CD4-positive, alpha-beta T cell treated with Interleukin-15 for 1 hour (primary cell): ENCODE measurements at regions not wholly inside any gene's neighbourhood (a gene's known extent, or its start where the extent isn't known, plus 50 kb on each side); places are given as distances from the start of the nearest gene placed in this dataset.
"Not testable (repeated sequence)": the region's sequence is repeated elsewhere in the genome, so short reads cannot be mapped to it uniquely, and the experiment has no call there.

Experiments
- DNase-seq: peaks from one replicate; pipeline ENCODE4 v3.0.0-alpha.2; 2020

DNA sequence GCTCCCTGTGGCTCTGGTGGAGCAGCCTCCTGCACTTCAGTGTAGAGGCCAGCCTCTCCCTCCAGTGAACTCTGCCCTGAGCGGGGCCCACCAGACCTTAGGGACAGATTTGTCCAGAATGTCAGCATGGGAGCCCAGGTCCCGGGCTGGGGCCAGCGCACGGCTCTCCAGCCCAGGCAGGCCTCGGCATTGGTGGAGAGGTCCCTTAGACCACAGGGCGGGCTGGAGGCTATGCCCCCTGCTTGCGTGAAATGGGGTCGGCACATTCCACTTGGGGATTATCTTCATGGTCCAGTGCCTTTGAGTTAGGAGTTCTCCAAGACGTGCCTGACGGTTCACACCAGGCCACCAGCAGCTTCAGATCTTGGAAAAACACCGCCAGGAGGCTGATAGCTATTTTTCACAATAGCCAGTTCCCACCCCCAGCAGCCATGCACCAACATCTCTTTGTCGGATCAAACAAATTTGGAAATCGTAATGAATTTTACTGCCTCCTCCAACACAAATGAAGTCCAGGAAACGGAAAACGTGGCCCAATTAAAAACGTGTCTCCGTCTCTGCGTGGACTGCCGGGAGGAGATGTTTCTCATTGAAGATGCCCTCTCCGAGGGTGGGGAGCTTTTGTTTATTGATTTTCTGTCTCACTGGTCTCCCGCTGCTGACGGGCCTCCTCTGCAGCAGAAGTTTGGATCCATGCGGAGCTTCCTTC is 110.0 kb upstream of the CIBAR2 start:
- DNase-seq, result no peak

DNA sequence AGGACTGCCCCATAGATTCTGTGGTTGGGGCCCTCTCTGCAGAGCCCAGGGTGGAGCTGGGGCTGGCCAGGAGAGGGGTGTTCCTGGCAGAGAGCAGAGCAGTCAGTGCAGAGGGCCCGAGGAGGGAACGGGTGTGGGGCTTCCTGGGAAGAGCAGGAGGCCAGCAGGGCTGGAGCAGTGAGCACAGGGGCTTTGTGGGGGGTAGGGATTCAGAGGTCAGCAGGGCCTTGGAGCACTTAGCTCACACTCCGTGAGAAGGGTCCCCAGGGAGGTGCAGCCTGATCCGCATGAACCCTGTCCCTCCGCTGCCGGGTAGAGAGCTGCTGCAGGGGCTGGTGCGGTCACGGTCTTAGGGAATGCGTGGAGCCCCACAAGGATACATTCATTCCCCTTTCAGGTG is 113.0 kb upstream of the CIBAR2 start:
- no peak for DNase-seq

DNA sequence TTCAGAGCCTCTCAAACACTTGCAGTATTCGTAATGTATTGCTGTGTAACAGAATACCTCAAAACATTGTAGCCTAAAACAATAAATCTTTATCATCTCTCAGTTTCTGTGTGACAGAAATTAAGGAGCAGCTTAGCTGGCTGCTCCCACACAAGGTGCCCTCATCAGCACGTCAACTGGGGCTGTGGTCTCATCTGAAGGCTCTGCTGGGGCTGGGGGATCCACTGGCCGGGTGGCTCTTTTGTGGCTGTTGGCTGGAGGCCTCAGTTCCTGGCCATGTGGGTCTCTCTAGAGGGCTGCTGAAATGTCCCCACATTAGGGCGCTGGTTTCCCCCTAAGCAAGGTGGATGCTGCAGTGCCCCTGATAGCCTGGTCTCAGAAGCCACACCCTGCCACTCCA is 113.4 kb upstream of the CIBAR2 start:
- no peak for DNase-seq

GRCh38 chr16:85227084-85227945 is 115.0 kb upstream of the CIBAR2 start:
- no peak for DNase-seq

GRCh38 chr16:85227946-85228862 is 115.9 kb upstream of the CIBAR2 start:
- no peak for DNase-seq

DNA sequence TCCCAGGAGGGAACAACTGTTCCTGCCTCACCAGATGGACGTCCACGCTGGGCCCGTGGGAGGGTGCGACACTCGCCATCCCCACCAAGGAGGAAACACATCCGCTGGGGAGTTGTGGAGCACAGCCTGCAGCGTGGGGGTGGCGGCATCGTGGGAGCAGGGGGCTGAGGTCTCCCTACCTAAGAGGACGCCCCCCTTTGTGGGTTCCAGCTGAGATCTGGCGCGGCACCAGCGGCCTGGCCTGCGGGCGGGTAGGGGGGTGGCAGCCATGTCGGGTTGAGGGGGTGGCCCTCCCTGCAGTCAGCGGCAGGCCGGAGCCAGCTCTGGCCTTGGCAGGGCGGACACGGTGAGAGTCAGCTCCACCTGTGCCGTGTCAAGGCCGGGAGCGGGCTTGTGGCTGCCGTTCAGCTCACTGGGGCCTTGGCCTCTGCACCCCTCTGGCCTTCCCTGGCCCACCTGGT is 116.7 kb upstream of the CIBAR2 start:
- DNase-seq, result no peak

DNA sequence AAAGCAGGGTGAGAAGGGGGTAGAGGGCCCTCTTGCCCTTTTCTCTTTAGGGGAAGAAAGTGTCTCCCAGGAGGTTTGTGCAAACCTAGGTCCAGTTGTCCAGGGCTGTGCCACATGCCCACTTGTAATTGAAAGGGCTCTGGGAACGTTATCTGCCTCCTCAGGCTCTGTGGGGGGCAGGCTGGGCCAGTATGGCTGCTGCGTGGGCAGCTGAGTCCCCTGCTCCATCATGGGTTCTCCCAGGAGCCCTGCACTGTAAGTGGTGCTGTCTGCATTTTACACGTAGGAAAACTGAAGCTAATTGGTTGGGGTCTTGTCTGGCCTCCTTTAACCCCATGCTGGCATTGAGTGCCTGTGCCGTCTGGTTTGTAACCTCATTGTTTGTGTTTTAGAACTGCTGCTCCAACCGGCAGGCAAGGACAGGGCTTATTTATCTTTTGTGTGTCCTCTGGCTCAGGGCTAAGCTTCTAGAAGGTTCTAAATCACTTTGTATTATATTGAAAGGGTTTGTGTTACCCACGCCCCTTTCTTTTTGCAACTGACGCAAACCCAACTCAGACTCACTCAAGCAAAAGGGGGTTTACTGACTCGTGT is 117.7 kb upstream of the CIBAR2 start:
- no peak for DNase-seq

GRCh38 chr16:85230764-85231383 is 118.6 kb upstream of the CIBAR2 start:
- DNase-seq, result not testable (repeated sequence)

- no peak for DNase-seq
Measured at GRCh38 chr16:85231959-85232358, 119.7 kb upstream of the CIBAR2 start.

DNA sequence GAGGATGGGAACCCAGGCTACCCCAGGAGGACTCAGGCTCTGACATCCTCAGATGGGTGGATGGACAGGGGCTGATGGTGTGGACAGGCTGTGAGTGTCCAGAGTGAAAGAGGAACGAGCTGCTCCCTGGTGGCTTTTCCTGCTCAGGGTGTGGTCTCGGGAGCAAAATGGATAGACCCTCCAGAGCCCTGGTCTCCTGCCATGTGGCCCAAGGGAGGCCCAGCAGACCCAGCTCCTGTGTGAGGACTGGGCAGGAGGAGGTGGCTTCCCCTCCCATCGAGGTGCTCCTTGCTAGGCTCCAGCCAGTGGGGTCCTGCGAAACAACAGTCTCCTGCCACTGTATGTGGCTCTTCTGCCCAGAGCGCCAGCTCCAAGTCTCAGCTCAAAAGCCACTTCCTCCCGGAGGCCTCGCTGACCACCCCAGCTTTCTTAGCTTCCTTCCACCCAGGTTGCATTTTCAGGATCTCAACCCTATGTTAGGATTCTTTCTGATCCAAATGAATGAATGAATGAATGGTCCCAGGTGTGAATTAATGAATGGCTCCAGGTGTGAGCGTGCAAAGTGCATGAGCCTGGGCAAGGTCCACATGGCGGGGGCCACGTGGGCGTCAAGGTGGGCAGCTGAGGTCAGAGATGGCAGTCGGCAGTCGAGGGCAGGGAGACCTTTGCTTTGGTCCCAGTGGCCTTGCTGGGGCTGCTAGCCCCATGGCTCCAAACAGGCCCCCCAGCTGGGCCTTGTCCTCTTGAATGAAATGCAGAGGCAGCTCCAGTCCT is 120.3 kb upstream of the CIBAR2 start:
- no peak for DNase-seq

DNA sequence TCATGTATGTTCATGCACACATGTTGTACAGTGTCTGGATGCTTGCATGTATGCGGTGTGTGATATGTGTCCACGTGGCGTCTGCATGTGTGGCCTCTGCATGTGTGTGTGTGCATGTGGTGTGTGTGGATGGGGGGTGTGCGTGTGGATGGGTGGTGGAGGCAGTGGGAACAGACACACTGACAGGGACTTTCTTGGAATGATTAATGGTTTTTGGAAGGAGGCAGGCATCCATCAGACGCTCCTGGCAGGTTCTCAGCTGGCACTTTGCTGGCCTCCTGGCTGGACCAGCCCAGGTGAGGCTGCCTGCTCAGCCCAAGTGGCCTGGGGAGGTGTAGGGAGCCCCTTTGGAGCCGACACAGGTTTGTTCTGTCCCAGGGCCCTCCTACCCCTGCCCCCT is 121.2 kb upstream of the CIBAR2 start:
- DNase-seq, result no peak

DNA sequence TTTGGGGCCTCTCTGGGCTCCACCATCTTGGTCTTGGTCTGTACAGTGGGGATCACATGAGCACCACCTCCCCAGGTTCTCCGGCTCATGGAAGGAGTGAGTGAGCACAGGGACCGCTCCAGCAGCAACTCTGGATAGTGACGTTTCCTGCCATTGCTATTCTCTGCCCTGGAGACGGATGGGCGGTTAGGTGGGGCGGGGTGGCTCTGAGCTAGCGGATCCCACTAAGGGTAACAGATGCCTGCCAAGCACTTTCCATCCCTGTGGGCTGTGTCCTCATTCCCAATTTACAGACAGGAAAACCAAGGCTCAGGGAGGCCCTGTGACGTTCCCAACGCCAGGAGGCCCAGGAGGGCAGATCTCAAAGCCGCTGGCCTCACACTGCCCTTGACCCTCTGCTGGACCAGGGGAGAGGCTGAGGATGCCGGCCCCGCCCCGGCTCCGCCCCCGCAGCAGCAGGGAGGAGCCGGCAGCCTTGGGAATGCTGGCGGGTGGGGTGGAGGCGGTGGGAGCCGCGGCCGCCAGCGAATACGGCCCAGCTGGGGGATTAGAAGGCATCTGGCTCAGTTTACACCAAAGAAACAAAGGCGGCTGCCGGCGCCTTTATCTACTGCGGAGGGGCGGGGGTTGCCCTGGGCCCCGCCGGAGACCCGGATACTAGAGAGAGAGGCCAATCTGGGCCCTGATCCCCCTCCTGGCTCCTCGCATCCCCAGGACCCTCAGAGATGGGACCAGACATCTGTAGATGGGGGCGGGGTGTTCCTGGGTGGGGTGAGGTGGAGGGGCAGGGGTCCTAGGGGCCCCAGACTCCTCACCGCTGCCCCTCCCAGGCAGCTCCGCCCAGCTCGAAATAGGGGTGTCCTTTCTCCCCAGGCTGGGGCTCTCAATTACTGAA is 122.3 kb upstream of the CIBAR2 start:
- no peak for DNase-seq

DNA sequence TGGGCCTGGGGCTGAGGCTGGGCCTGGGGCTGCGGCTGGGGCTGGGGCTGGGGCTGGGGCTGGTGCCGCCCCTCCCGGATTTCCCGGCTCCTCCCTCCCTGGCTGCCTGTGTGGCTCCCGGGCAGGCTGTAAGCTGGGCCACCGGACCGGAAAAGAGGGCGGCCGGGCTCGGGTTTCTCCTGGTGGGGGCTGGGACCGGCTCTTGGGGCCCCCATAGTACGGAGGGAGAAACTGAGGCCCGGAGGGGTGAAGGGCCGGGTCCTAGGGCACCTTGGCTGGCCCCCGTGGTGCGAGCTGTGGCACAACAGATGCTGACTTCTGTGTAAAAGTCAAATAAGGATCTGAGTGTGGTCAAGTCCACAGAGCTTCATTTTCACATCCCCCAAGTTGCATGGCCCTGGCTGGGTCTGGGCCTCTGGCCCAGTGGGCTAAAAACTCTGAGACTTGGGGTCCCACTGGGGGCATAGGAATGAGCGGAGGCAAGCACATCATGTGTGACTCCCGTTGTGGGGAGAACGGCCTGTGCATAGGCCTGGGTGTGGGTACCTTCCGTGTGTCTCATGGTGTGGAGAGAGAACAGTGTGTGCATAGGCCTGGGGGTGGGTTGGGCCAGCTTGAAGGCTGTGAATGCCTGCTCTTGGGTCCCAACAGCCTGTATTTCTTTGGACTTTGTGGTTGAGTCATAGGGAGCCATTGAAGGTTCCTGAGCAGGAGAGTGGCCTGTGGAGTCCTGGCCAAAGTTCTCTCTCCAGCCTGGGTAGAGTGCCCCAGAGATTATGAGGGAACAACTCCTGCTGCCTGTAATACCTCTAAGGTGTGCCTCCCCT is 123.9 kb upstream of the CIBAR2 start:
- no peak for DNase-seq

- DNase-seq, result no peak
Measured at GRCh38 chr16:85236818-85237150, 124.5 kb upstream of the CIBAR2 start.

DNA sequence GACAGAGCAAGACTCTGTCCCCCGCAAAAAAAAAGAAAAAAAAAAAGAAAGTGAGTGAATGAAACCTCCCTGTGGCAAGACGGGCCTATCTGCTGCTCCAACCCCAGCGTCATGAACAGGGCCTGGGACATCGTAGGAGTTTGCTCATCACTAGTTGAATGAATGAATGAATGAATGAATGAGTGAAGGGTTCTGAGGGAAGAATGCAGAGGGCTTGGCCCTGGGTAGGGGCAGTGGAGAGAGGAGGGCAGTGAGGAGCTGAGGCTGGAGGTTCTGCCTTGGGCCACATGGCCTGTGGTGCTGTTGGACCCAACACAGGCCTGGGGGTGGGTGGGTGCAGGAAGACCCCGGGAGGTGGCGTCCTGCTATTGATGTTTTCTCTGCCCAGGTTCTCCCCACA is 125.5 kb upstream of the CIBAR2 start:
- no peak for DNase-seq

GRCh38 chr16:85238233-85238647 is 126.0 kb upstream of the CIBAR2 start:
- no peak for DNase-seq

DNA sequence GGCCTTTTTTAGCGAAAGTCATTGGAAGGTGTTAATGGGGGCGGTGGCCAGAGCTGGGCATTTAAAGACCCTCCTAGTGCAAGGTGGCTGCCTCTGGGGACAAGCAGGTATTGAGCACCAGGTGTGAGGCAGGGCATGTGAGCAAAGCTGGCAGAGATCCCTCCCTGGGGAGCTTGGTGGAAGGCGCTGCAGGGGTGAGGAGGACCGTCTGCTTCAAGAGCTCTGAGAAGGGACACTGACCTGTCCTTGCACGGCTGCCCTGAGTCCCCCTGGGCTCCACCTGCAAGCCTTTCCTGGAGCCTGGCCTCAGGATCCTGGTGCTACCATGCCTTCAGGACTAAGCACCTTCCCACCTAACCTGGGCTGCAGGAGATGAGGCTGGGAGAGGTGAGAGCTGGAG is 127.0 kb upstream of the CIBAR2 start:
- DNase-seq, result no peak

DNA sequence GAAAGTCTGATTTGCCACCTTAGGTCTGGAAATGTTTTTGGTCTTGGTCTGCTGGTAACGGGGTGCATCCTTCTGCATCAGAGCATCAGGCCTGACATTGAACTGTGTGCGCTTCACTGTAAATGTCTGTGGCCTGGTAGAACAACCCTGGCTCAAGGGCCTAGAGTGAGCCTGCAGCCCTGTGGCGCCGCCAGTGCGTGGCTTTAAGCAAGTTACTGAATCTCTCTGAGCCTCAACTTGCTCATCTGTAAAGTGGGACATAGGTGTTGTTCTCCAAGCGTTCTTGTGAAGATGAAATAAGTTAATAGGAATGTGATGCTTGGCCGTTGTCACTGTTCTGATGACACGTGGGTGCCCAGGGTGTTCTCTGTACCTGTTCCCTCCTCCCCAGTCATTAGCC is 127.6 kb upstream of the CIBAR2 start:
- no peak for DNase-seq
